ENCODE measurements at regions not wholly inside any gene's neighbourhood (a gene's known extent, or its start where the extent isn't known, plus 50 kb on each side); places are given as distances from the start of the nearest gene placed in this dataset.

DNA sequence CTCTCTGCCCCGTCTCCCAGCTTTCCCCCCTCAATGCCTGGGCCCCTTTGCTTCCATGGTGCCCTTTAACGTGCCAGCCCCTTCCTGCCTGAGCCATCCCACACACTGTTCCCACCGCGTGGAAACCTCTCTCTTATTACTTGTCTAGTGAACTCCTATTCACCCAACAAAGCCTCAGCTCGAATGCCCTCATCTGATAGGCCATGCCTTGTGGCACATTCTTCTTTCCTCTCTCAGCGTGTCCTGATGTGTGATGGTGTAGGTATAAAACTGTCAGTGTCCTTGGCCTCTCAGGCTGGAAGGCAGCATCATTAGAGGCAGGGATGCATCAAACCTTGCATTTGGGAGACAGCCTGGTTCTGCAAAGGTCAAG, 152.3 kb downstream of the OLFM1 start:
- Histone ChIP-seq H3K4me3 (no peak overlapping the region), H3K4me2 (no peak overlapping the region), H3K27ac (no peak overlapping the region), H3K9me3 (no peaks in the 10 kb centered on the region), H3K4me1 (no peaks in the 10 kb centered on the region)
- TF ChIP-seq, protein P1, sequence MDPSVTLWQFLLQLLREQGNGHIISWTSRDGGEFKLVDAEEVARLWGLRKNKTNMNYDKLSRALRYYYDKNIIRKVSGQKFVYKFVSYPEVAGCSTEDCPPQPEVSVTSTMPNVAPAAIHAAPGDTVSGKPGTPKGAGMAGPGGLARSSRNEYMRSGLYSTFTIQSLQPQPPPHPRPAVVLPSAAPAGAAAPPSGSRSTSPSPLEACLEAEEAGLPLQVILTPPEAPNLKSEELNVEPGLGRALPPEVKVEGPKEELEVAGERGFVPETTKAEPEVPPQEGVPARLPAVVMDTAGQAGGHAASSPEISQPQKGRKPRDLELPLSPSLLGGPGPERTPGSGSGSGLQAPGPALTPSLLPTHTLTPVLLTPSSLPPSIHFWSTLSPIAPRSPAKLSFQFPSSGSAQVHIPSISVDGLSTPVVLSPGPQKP (IDR thresholded peaks at IDR 0.05; ENCODE audit: low read depth, low read length), result no peak
- TF ChIP-seq CBX8 (IDR thresholded peaks at IDR 0.05) (no peak), ZSCAN20 (CRISPR knock-in tag; IDR thresholded peaks at IDR 0.05) (no peak), RAD21 (conservative IDR thresholded peaks at IDR 0.05 in 1 of 2, IDR thresholded peaks at IDR 0.05 in 1 of 2) (no peak), HOXA7 (CRISPR knock-in tag; IDR thresholded peaks at IDR 0.05) (no peak), MAFK (IDR thresholded peaks at IDR 0.05; ENCODE audit: partially characterized antibody) (no peak), EHMT2 (IDR thresholded peaks at IDR 0.05; ENCODE audit: low read depth) (no peak), ZFP36 (IDR thresholded peaks at IDR 0.05; ENCODE audit: borderline replicate concordance, partially characterized antibody) (no peak), BHLHE40 (IDR thresholded peaks at IDR 0.05; ENCODE audit: low read depth, low read length) (no peak), KDM5A (IDR thresholded peaks at IDR 0.05) (no peak)
- TF ChIP-seq, protein P2, sequence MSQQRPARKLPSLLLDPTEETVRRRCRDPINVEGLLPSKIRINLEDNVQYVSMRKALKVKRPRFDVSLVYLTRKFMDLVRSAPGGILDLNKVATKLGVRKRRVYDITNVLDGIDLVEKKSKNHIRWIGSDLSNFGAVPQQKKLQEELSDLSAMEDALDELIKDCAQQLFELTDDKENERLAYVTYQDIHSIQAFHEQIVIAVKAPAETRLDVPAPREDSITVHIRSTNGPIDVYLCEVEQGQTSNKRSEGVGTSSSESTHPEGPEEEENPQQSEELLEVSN (IDR thresholded peaks at IDR 0.05; ENCODE audit: borderline replicate concordance, low read depth), result no peak
- TF ChIP-seq, protein P3, sequence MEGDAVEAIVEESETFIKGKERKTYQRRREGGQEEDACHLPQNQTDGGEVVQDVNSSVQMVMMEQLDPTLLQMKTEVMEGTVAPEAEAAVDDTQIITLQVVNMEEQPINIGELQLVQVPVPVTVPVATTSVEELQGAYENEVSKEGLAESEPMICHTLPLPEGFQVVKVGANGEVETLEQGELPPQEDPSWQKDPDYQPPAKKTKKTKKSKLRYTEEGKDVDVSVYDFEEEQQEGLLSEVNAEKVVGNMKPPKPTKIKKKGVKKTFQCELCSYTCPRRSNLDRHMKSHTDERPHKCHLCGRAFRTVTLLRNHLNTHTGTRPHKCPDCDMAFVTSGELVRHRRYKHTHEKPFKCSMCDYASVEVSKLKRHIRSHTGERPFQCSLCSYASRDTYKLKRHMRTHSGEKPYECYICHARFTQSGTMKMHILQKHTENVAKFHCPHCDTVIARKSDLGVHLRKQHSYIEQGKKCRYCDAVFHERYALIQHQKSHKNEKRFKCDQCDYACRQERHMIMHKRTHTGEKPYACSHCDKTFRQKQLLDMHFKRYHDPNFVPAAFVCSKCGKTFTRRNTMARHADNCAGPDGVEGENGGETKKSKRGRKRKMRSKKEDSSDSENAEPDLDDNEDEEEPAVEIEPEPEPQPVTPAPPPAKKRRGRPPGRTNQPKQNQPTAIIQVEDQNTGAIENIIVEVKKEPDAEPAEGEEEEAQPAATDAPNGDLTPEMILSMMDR (IDR thresholded peaks at IDR 0.05), result no peak
- TF ChIP-seq, protein P4, sequence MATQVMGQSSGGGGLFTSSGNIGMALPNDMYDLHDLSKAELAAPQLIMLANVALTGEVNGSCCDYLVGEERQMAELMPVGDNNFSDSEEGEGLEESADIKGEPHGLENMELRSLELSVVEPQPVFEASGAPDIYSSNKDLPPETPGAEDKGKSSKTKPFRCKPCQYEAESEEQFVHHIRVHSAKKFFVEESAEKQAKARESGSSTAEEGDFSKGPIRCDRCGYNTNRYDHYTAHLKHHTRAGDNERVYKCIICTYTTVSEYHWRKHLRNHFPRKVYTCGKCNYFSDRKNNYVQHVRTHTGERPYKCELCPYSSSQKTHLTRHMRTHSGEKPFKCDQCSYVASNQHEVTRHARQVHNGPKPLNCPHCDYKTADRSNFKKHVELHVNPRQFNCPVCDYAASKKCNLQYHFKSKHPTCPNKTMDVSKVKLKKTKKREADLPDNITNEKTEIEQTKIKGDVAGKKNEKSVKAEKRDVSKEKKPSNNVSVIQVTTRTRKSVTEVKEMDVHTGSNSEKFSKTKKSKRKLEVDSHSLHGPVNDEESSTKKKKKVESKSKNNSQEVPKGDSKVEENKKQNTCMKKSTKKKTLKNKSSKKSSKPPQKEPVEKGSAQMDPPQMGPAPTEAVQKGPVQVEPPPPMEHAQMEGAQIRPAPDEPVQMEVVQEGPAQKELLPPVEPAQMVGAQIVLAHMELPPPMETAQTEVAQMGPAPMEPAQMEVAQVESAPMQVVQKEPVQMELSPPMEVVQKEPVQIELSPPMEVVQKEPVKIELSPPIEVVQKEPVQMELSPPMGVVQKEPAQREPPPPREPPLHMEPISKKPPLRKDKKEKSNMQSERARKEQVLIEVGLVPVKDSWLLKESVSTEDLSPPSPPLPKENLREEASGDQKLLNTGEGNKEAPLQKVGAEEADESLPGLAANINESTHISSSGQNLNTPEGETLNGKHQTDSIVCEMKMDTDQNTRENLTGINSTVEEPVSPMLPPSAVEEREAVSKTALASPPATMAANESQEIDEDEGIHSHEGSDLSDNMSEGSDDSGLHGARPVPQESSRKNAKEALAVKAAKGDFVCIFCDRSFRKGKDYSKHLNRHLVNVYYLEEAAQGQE (IDR thresholded peaks at IDR 0.05), result no peak
- TF ChIP-seq, protein P5, sequence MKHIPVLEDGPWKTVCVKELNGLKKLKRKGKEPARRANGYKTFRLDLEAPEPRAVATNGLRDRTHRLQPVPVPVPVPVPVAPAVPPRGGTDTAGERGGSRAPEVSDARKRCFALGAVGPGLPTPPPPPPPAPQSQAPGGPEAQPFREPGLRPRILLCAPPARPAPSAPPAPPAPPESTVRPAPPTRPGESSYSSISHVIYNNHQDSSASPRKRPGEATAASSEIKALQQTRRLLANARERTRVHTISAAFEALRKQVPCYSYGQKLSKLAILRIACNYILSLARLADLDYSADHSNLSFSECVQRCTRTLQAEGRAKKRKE (CRISPR knock-in tag; IDR thresholded peaks at IDR 0.05; ENCODE audit: low read depth), result no peak
- WGBS (ENCODE audit: missing lambda C conversion rate), result 29% methylated on average over 6 of the region's 6 CpGs
- ChIA-PET CTCF (interaction anchor here (0.8 to 1.2 kb wide), 3 partner anchors 10 to 49 kb away, joined by 3 read pairs; no protein-coding TSS in a partner anchor), POLR2A (no interaction called here)
- FAIRE-seq, result no peak
- ATAC-seq, result no peak
- no peak for DNase-seq (ENCODE audit: low read depth in 1 of 2, low spot score in 1 of 2)

DNA sequence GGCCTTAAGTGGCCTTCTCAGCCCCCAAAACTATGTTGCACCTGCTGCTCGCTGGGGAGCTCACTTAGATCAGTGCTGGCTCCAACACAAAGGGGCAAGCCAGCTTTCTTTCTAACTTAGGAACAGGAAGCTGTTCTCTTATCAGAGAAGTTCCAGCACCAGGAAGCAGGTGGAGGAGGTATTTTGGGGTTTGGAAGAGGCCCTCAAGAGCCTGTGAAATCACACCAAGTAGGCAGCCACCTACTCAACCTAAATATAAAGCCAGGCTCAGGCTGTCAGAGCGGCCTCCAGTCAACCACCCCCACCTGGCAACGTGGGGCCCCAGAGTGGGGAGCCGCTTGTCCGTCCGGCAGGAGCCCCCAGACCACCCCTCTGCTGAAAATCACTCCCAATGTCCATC, 152.8 kb downstream of the OLFM1 start:
- H3K9me3 ChIP-seq, result no peaks in the 10 kb centered on the region
- ATAC-seq (no peak), FAIRE-seq (no peak), DNase-seq (ENCODE audit: low read depth in 1 of 2, low spot score in 1 of 2) (no peak)
- H3K4me2 ChIP-seq, result no peak overlapping the region
- no peak overlapping the region for H3K4me3 ChIP-seq
- WGBS (ENCODE audit: missing lambda C conversion rate), result 47% methylated on average over 6 of the region's 6 CpGs
- H3K4me1 ChIP-seq, result no peaks in the 10 kb centered on the region
- no peak overlapping the region for H3K27ac ChIP-seq
- ChIA-PET CTCF (interaction anchor here (1.0 to 1.1 kb wide), 2 partner anchors 32 to 173 kb away, joined by 3 read pairs; no protein-coding TSS in a partner anchor), POLR2A (no interaction called here)
- TF ChIP-seq, protein P4 (IDR thresholded peaks at IDR 0.05), result no peak
- no peak for TF ChIP-seq GATA3 (IDR thresholded peaks at IDR 0.05; ENCODE audit: borderline replicate concordance)
- no peak for TF ChIP-seq SREBF2 (IDR thresholded peaks at IDR 0.05)
- TF ChIP-seq, protein P6, sequence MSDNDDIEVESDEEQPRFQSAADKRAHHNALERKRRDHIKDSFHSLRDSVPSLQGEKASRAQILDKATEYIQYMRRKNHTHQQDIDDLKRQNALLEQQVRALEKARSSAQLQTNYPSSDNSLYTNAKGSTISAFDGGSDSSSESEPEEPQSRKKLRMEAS (IDR thresholded peaks at IDR 0.05), result no peak
- no peak for TF ChIP-seq NFE2L2 (conservative IDR thresholded peaks at IDR 0.05; ENCODE audit: low read length)
- TF ChIP-seq HOXB13 (CRISPR knock-in tag; IDR thresholded peaks at IDR 0.05; ENCODE audit: low read depth), result no peak
- TF ChIP-seq RNF2 (IDR thresholded peaks at IDR 0.05; ENCODE audit: borderline replicate concordance, low read depth), result no peak
- TF ChIP-seq, protein P7, sequence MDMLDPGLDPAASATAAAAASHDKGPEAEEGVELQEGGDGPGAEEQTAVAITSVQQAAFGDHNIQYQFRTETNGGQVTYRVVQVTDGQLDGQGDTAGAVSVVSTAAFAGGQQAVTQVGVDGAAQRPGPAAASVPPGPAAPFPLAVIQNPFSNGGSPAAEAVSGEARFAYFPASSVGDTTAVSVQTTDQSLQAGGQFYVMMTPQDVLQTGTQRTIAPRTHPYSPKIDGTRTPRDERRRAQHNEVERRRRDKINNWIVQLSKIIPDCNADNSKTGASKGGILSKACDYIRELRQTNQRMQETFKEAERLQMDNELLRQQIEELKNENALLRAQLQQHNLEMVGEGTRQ (IDR thresholded peaks at IDR 0.05), result no peak
- TF ChIP-seq ZFP36 (IDR thresholded peaks at IDR 0.05; ENCODE audit: borderline replicate concordance, partially characterized antibody), result no peak
- TF ChIP-seq RAD21 (conservative IDR thresholded peaks at IDR 0.05 in 1 of 2, IDR thresholded peaks at IDR 0.05 in 1 of 2), result no peak
- TF ChIP-seq BHLHE40 (IDR thresholded peaks at IDR 0.05; ENCODE audit: low read depth, low read length), result no peak
- TF ChIP-seq CBX2 (IDR thresholded peaks at IDR 0.05; ENCODE audit: borderline replicate concordance, low read depth), result no peak

Data from A549 (cell line).